ENCODE measurements at regions not wholly inside any gene's neighbourhood (a gene's known extent, or its start where the extent isn't known, plus 50 kb on each side); places are given as distances from the start of the nearest gene placed in this dataset.

- no peak for TF ChIP-seq FOXK2 (IDR thresholded peaks at IDR 0.05)
- TF ChIP-seq CTBP1 (IDR thresholded peaks at IDR 0.05; ENCODE audit: borderline replicate concordance): no peak
- TF ChIP-seq BHLHE40 (IDR thresholded peaks at IDR 0.05; ENCODE audit: borderline replicate concordance): no peak
- no peak for TF ChIP-seq FOXM1 (IDR thresholded peaks at IDR 0.05; ENCODE audit: borderline replicate concordance)
- no peak for TF ChIP-seq SP1 (IDR thresholded peaks at IDR 0.05)
- no peak for TF ChIP-seq SUZ12 (IDR thresholded peaks at IDR 0.05)
- TF ChIP-seq HDGF (IDR thresholded peaks at IDR 0.05; ENCODE audit: borderline replicate concordance): no peak
- no peak for TF ChIP-seq PKNOX1 (IDR thresholded peaks at IDR 0.05)
Observed at GRCh38 chr12:61993734-61994345, 266.4 kb upstream of the USP15 start.

Measured in HEK293T (cell line).